Ishikawa (cell line): ENCODE measurements at regions not wholly inside any gene's neighbourhood (a gene's known extent, or its start where the extent isn't known, plus 50 kb on each side); places are given as distances from the start of the nearest gene placed in this dataset.

ENCODE experiments used
- CEBPB ChIP-seq: IDR thresholded peaks from 2 replicates; pipeline ENCODE4 v1.6.1; 2012
- CREB1 ChIP-seq: IDR thresholded peaks from 2 replicates; pipeline ENCODE4 v1.6.1; 2012; ENCODE audit warnings: low read depth
- EGR1 ChIP-seq: IDR thresholded peaks from 2 replicates; pipeline ENCODE4 v1.6.1; 2012
- EP300 ChIP-seq: IDR thresholded peaks from 2 replicates; pipeline ENCODE4 v1.6.1; 2012; ENCODE audit warnings: borderline replicate concordance
- FOXM1 ChIP-seq: IDR thresholded peaks from 2 replicates; pipeline ENCODE4 v1.6.1; 2012; ENCODE audit warnings: low read depth, borderline replicate concordance
- NFIC ChIP-seq: IDR thresholded peaks from 2 replicates; pipeline ENCODE4 v1.6.1; 2012
- RAD21 ChIP-seq: IDR thresholded peaks from 2 replicates; pipeline ENCODE4 v1.6.1; 2012; ENCODE audit warnings: low read depth
- TAF1 ChIP-seq: IDR thresholded peaks from 2 replicates; pipeline ENCODE4 v1.6.1; 2012; ENCODE audit warnings: low read depth, mild to moderate bottlenecking
- TEAD4 ChIP-seq: IDR thresholded peaks from 2 replicates; pipeline ENCODE4 v1.6.1; 2012
- USF1 ChIP-seq: IDR thresholded peaks from 2 replicates; pipeline ENCODE4 v1.6.1; 2012
- YY1 ChIP-seq: IDR thresholded peaks from 2 replicates; pipeline ENCODE4 v1.6.1; 2012; ENCODE audit warnings: low read depth
- TF ChIP-seq, protein P1 (sequence below): IDR thresholded peaks from 2 replicates; pipeline ENCODE4 v1.6.1; 2012; ENCODE audit warnings: low read depth, mild to moderate bottlenecking
- TF ChIP-seq, protein P2 (sequence below): IDR thresholded peaks from 2 replicates; pipeline ENCODE4 v1.6.1; 2012

GRCh38 chr10:125266541-125266940, 106.2 kb upstream of the CTBP2 start:
- TF ChIP-seq TEAD4: no peak
- no peak for TF ChIP-seq CEBPB
- TF ChIP-seq, protein P1, sequence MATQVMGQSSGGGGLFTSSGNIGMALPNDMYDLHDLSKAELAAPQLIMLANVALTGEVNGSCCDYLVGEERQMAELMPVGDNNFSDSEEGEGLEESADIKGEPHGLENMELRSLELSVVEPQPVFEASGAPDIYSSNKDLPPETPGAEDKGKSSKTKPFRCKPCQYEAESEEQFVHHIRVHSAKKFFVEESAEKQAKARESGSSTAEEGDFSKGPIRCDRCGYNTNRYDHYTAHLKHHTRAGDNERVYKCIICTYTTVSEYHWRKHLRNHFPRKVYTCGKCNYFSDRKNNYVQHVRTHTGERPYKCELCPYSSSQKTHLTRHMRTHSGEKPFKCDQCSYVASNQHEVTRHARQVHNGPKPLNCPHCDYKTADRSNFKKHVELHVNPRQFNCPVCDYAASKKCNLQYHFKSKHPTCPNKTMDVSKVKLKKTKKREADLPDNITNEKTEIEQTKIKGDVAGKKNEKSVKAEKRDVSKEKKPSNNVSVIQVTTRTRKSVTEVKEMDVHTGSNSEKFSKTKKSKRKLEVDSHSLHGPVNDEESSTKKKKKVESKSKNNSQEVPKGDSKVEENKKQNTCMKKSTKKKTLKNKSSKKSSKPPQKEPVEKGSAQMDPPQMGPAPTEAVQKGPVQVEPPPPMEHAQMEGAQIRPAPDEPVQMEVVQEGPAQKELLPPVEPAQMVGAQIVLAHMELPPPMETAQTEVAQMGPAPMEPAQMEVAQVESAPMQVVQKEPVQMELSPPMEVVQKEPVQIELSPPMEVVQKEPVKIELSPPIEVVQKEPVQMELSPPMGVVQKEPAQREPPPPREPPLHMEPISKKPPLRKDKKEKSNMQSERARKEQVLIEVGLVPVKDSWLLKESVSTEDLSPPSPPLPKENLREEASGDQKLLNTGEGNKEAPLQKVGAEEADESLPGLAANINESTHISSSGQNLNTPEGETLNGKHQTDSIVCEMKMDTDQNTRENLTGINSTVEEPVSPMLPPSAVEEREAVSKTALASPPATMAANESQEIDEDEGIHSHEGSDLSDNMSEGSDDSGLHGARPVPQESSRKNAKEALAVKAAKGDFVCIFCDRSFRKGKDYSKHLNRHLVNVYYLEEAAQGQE: no peak
- TF ChIP-seq NFIC: no peak
- no peak for TF ChIP-seq EP300
- TF ChIP-seq CREB1: no peak
- no peak for TF ChIP-seq YY1
- no peak for TF ChIP-seq RAD21
- TF ChIP-seq TAF1: no peak
- TF ChIP-seq, protein P2, sequence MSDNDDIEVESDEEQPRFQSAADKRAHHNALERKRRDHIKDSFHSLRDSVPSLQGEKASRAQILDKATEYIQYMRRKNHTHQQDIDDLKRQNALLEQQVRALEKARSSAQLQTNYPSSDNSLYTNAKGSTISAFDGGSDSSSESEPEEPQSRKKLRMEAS: no peak
- TF ChIP-seq FOXM1: no peak
- TF ChIP-seq USF1: no peak
- TF ChIP-seq EGR1: no peak
